ENCODE measurements at regions not wholly inside any gene's neighbourhood (a gene's known extent, or its start where the extent isn't known, plus 50 kb on each side); places are given as distances from the start of the nearest gene placed in this dataset.

GRCh38 chr7:22896917-22897316, 74.3 kb upstream of the TOMM7 start:
- TF ChIP-seq CTCF (IDR thresholded peaks at IDR 0.05; ENCODE audit: insufficient read depth, low read length) (no peak), GABPA (IDR thresholded peaks at IDR 0.05; ENCODE audit: low read depth) (no peak)

Data from HL-60 (cell line).